ENCODE measurements at regions not wholly inside any gene's neighbourhood (a gene's known extent, or its start where the extent isn't known, plus 50 kb on each side); places are given as distances from the start of the nearest gene placed in this dataset.
"Not testable (repeated sequence)": the region's sequence is repeated elsewhere in the genome, so short reads cannot be mapped to it uniquely, and the experiment has no call there.

- H3K27ac ChIP-seq, result no peak overlapping the region
- no peak for TF ChIP-seq CTCF (conservative IDR thresholded peaks at IDR 0.05)
- no peak for TF ChIP-seq ZFX (IDR thresholded peaks at IDR 0.05)
Measured at GRCh38 chr5:39618391-39618790, 193.6 kb upstream of the DAB2 start.

GRCh38 chr5:39616131-39616530, 191.4 kb upstream of the DAB2 start:
- no peak for TF ChIP-seq CTCF (conservative IDR thresholded peaks at IDR 0.05)
- TF ChIP-seq ZFX (IDR thresholded peaks at IDR 0.05), result no peak
- H3K27ac ChIP-seq, result peak overlapping the region; percentile 12; the same call in 1 of the 2 replicates

GRCh38 chr5:39611076-39611475, 186.3 kb upstream of the DAB2 start:
- not testable (repeated sequence) for H3K27ac ChIP-seq

- H3K27ac ChIP-seq, result no peak overlapping the region
- TF ChIP-seq CTCF (conservative IDR thresholded peaks at IDR 0.05), result no peak
- no peak for TF ChIP-seq ZFX (IDR thresholded peaks at IDR 0.05)
Measured at GRCh38 chr5:39608024-39608423, 183.2 kb upstream of the DAB2 start.

GRCh38 chr5:39606591-39606990, 181.8 kb upstream of the DAB2 start:
- H3K27ac ChIP-seq, result no peak overlapping the region
- no peak for TF ChIP-seq ZFX (IDR thresholded peaks at IDR 0.05)
- no peak for TF ChIP-seq CTCF (conservative IDR thresholded peaks at IDR 0.05)

- no peak overlapping the region for H3K27ac ChIP-seq
- TF ChIP-seq ZFX (IDR thresholded peaks at IDR 0.05) (no peak), CTCF (conservative IDR thresholded peaks at IDR 0.05) (no peak)
Measured at GRCh38 chr5:39605588-39606575, 181.1 kb upstream of the DAB2 start.

- TF ChIP-seq ZFX (IDR thresholded peaks at IDR 0.05) (no peak), CTCF (conservative IDR thresholded peaks at IDR 0.05) (no peak)
- no peak overlapping the region for H3K27ac ChIP-seq
Measured at GRCh38 chr5:39605145-39605544, 180.4 kb upstream of the DAB2 start.

- no peak overlapping the region for H3K27ac ChIP-seq
- TF ChIP-seq ZFX (IDR thresholded peaks at IDR 0.05), result no peak
- no peak for TF ChIP-seq CTCF (conservative IDR thresholded peaks at IDR 0.05)
Measured at GRCh38 chr5:39604491-39604890, 179.7 kb upstream of the DAB2 start.
